ENCODE measurements at regions not wholly inside any gene's neighbourhood (a gene's known extent, or its start where the extent isn't known, plus 50 kb on each side); places are given as distances from the start of the nearest gene placed in this dataset.

- ChIA-PET CTCF (no interaction called here), POLR2A (ENCODE audit: unreplicated experiment) (no interaction called here)
- BruUV-seq (replicated peaks): no TSS peak
- 43% methylated on average over 1 of the region's 3 CpGs; no CpG with 5 or more reads in 1 of the 2 experiments for WGBS, 2 experiments (ENCODE audit: extremely low coverage in 2 of 2, insufficient read length in 1 of 2)
- Histone ChIP-seq H3K27me3 (ENCODE audit: control insufficient read depth, insufficient read depth, low read length) (no peaks in the 10 kb centered on the region), H2AK5ac (ENCODE audit: low read depth, low read length) (no peak overlapping the region), H3K36me3 (ENCODE audit: control insufficient read depth, insufficient read depth, low read length) (no peaks in the 10 kb centered on the region), H3K14ac (replicated peaks; ENCODE audit: low read depth, low read length) (no peak overlapping the region), H2AFZ (replicated peaks; ENCODE audit: low read length, poor library complexity) (no peak overlapping the region), H2BK15ac (ENCODE audit: low read depth, low read length) (no peak overlapping the region), H3K79me1 (ENCODE audit: low read depth in 1 of 2, low read length in 2 of 2) (no peaks in the 10 kb centered on the region), H4K5ac (ENCODE audit: low read depth, low read length) (no peak overlapping the region), H3K4me2 (ENCODE audit: low read depth, low read length) (no peak overlapping the region), H4K20me1 (ENCODE audit: insufficient read depth, low read length) (no peaks in the 10 kb centered on the region), H4K8ac (ENCODE audit: low read depth in 2 of 2, low read length in 2 of 2) (no peak overlapping the region), H3K4ac (ENCODE audit: low read depth, low read length) (no peak overlapping the region), H3K56ac (ENCODE audit: extremely low read depth, insufficient read depth, low read length) (no peak overlapping the region), H3K4me3 (ENCODE audit: insufficient read depth, low read depth, low read length) (no peak overlapping the region), H2BK20ac (ENCODE audit: low read depth, low read length) (no peak overlapping the region), H3K27ac (ENCODE audit: insufficient read depth, low read length) (no peak overlapping the region), H3K9me1 (ENCODE audit: insufficient read depth, low read length) (no peaks in the 10 kb centered on the region), H3K4me1 (ENCODE audit: control insufficient read depth, insufficient read depth, low read length) (no peaks in the 10 kb centered on the region), H3K9me3 (ENCODE audit: control insufficient read depth, insufficient read depth, low read length) (no peaks in the 10 kb centered on the region), H2BK120ac (ENCODE audit: low read depth, low read length) (no peak overlapping the region), H3K9ac (ENCODE audit: low read depth, low read length) (no peak overlapping the region), H3K18ac (ENCODE audit: low read depth, low read length) (no peak overlapping the region), H4K91ac (ENCODE audit: insufficient read depth, low read depth, low read length) (no peak overlapping the region), H2AK9ac (replicated peaks; ENCODE audit: low read depth, low read length, poor library complexity) (no peak overlapping the region), H2BK5ac (ENCODE audit: low read depth, low read length, poor library complexity, severe bottlenecking) (no peak overlapping the region), H3K23ac (ENCODE audit: low read depth, low read length) (no peak overlapping the region)
- dilution Hi-C loops (cut with HindIII; ENCODE audit: low sequenced_read_pairs, unreplicated experiment) (no loop called here), intact Hi-C loops (cut with micrococcal nuclease) (no loop called here), in situ Hi-C loops (cut with MboI; ENCODE audit: low sequenced_read_pairs) (no loop called here)
- DNase-seq (no peak), ATAC-seq (ENCODE audit: low read depth) (no peak)
- TF ChIP-seq ELK1 (IDR thresholded peaks at IDR 0.05; ENCODE audit: borderline replicate concordance, low read depth, low read length): no peak
- TF ChIP-seq FOS (IDR thresholded peaks at IDR 0.05; ENCODE audit: low read depth, low read length): no peak
- no peak for TF ChIP-seq RCOR1 (IDR thresholded peaks at IDR 0.05; ENCODE audit: insufficient replicate concordance, low read length)
- no peak for TF ChIP-seq MAZ (IDR thresholded peaks at IDR 0.05; ENCODE audit: borderline replicate concordance, low read depth, low read length)
- TF ChIP-seq MAFK (IDR thresholded peaks at IDR 0.05; ENCODE audit: low read depth, low read length): no peak
- TF ChIP-seq RFX5 (IDR thresholded peaks at IDR 0.05; ENCODE audit: low read depth, low read length): no peak
- TF ChIP-seq BHLHE40 (IDR thresholded peaks at IDR 0.05; ENCODE audit: low read depth, low read length): no peak
- TF ChIP-seq MXI1 (IDR thresholded peaks at IDR 0.05; ENCODE audit: borderline replicate concordance, low read depth, low read length): no peak
- TF ChIP-seq, protein P1, sequence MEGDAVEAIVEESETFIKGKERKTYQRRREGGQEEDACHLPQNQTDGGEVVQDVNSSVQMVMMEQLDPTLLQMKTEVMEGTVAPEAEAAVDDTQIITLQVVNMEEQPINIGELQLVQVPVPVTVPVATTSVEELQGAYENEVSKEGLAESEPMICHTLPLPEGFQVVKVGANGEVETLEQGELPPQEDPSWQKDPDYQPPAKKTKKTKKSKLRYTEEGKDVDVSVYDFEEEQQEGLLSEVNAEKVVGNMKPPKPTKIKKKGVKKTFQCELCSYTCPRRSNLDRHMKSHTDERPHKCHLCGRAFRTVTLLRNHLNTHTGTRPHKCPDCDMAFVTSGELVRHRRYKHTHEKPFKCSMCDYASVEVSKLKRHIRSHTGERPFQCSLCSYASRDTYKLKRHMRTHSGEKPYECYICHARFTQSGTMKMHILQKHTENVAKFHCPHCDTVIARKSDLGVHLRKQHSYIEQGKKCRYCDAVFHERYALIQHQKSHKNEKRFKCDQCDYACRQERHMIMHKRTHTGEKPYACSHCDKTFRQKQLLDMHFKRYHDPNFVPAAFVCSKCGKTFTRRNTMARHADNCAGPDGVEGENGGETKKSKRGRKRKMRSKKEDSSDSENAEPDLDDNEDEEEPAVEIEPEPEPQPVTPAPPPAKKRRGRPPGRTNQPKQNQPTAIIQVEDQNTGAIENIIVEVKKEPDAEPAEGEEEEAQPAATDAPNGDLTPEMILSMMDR (conservative IDR thresholded peaks at IDR 0.05; ENCODE audit: low read depth, low read length): no peak
These were observed 137.8 kb upstream of the CCL2 start for GRCh38 chr17:34117332-34117731.

Data from IMR-90 (cell line).